ENCODE measurements at regions not wholly inside any gene's neighbourhood (a gene's known extent, or its start where the extent isn't known, plus 50 kb on each side); places are given as distances from the start of the nearest gene placed in this dataset.

- TF ChIP-seq CTCF (conservative IDR thresholded peaks at IDR 0.05; ENCODE audit: low read depth, low read length) (no peak), POLR2A (IDR thresholded peaks at IDR 0.05; ENCODE audit: low read depth, low read length) (no peak), USF2 (IDR thresholded peaks at IDR 0.05; ENCODE audit: low read depth, low read length) (no peak), SMC3 (IDR thresholded peaks at IDR 0.05; ENCODE audit: low read depth, low read length) (no peak), FOS (IDR thresholded peaks at IDR 0.05; ENCODE audit: low read depth, low read length) (no peak), ELK1 (IDR thresholded peaks at IDR 0.05; ENCODE audit: borderline replicate concordance, low read depth, low read length) (no peak), MAZ (IDR thresholded peaks at IDR 0.05; ENCODE audit: borderline replicate concordance, low read depth, low read length) (no peak), CHD1 (IDR thresholded peaks at IDR 0.05; ENCODE audit: low read depth, low read length) (no peak), NFE2L2 (IDR thresholded peaks at IDR 0.05; ENCODE audit: low read depth, low read length) (no peak), RCOR1 (IDR thresholded peaks at IDR 0.05; ENCODE audit: insufficient replicate concordance, low read length) (no peak)
These were observed 284.8 kb downstream of the THBS2 start for GRCh38 chr6:168968801-168969200.
